ENCODE measurements at regions not wholly inside any gene's neighbourhood (a gene's known extent, or its start where the extent isn't known, plus 50 kb on each side); places are given as distances from the start of the nearest gene placed in this dataset.

DNA sequence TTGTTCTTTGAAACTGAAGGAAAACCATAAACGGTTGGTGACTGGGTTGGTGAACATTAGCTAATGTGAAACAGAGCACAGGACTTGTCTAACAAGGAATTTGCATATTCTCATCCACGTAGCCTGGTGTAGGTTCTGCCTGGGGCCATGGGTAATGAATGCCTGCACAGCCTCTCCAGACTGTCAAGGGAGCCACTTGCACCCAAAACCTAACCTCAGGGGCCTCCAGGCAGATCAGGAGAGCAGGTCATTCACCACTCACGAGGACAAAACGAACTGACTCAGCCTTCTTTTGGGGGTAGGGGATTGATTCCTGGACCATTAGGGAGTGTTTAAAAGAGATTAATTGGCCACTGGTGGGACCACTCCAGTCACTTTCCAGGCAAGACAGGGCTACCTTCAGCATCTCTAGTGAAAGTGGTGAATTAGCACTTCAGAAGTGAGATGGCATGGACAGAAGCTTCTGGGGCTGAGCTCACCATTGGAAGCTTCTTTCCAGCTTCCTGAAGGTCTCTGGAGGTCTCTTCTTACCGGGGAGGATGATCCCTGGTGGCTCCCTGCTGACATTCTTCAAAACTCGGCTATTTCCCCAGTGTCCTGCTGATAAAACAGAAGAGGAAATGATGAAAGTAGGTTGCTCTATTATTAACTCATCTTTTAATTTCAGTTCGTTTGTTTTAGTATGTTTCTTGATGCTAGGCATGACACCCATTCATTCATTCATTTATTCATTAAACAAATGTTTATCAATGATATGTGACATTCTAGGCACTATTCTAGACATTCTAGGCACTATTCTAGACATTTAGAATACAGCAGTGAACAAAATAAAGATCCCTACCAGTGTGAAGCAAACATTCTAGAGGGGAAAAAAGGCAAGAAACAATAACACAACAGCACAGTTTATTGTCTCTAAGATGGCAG lies 104.5 kb upstream of the LNX1 start:
- no peak for DNase-seq (ENCODE audit: insufficient read length, low spot score)
- TF ChIP-seq, protein P1, sequence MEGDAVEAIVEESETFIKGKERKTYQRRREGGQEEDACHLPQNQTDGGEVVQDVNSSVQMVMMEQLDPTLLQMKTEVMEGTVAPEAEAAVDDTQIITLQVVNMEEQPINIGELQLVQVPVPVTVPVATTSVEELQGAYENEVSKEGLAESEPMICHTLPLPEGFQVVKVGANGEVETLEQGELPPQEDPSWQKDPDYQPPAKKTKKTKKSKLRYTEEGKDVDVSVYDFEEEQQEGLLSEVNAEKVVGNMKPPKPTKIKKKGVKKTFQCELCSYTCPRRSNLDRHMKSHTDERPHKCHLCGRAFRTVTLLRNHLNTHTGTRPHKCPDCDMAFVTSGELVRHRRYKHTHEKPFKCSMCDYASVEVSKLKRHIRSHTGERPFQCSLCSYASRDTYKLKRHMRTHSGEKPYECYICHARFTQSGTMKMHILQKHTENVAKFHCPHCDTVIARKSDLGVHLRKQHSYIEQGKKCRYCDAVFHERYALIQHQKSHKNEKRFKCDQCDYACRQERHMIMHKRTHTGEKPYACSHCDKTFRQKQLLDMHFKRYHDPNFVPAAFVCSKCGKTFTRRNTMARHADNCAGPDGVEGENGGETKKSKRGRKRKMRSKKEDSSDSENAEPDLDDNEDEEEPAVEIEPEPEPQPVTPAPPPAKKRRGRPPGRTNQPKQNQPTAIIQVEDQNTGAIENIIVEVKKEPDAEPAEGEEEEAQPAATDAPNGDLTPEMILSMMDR (IDR thresholded peaks at IDR 0.05; ENCODE audit: insufficient read depth, missing control alignments): no peak
- FAIRE-seq: no peak

GRCh38 chr4:53694666-53695065 lies 103.4 kb upstream of the LNX1 start:
- no peak for FAIRE-seq
- DNase-seq (ENCODE audit: insufficient read length, low spot score): no peak
- TF ChIP-seq, protein P1 (IDR thresholded peaks at IDR 0.05; ENCODE audit: insufficient read depth, missing control alignments): no peak

DNA sequence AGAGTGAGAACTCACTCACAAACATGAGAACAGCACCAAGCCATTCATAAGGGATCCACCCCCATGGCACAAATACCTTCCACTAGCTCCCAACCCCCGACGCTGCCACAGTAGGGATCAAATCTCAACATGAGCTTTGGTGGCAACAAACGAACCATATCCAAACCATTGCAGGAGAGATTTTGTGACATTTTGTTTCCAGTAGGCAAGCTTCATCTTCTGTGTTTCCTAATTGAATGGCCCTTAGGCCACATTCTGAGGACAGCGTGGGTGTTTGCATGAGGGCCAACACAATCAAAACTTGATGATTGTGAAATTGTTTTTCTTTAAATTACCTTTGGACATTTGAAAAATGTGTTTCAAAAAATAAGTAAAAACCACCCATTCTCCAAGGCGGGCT lies 102.6 kb upstream of the LNX1 start:
- TF ChIP-seq, protein P1 (IDR thresholded peaks at IDR 0.05; ENCODE audit: insufficient read depth, missing control alignments): no peak
- DNase-seq (ENCODE audit: insufficient read length, low spot score) (no peak), FAIRE-seq (no peak)

DNA sequence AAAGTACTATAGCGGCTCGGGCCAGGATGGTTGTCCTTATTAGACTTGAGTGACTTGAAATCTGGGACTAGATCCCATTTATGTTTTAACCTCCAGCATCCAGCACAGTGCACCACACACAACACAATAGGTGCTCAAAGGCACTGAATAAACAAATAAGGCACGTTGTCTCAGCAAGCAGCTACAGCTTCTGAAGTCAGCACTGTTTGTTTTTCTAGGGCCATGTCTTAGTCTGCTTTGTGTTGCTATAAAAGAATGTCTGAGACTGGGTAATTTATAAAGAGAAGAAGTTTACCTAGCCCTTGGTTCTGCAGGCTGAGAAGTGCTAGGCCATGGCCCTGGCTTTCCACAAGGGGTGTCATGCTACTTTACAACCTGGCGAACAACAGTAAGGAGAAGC lies 102.1 kb upstream of the LNX1 start:
- DNase-seq (ENCODE audit: insufficient read length, low spot score): no peak
- no peak for FAIRE-seq
- TF ChIP-seq, protein P1 (IDR thresholded peaks at IDR 0.05; ENCODE audit: insufficient read depth, missing control alignments): no peak

DNA sequence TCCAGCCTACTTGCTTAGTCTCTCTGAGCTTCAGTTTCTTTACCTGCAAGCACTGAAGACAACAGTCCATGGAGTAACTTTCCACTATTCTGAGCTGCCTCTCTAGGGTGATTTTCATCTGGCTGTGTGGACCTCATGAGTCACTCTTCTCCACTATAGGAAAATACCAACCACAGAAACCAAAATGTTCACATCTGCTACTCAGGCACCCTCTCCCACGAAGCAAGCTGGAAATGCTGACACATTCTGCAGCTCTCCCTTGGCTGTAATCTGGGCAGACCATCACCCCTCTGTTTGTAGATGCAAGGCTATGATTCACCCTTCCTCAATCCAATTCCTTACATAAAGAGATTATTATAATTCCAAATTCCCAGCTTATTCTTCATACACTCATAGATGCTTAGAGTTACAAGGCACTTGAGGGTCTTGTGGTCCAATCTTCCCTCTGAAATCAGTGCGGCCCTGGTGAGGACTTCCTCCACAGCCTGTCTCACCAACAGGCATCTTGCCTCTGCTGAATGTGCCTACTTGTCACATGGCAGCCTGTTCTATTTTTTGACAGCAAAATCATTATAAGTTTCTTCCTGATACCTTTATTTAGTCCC lies 97.0 kb upstream of the LNX1 start:
- FAIRE-seq: no peak
- no peak for DNase-seq (ENCODE audit: insufficient read length, low spot score)
- TF ChIP-seq, protein P1 (IDR thresholded peaks at IDR 0.05; ENCODE audit: insufficient read depth, missing control alignments): no peak

GRCh38 chr4:53686521-53686920 lies 95.2 kb upstream of the LNX1 start:
- DNase-seq (ENCODE audit: insufficient read length, low spot score): no peak
- FAIRE-seq: no peak
- TF ChIP-seq, protein P1 (IDR thresholded peaks at IDR 0.05; ENCODE audit: insufficient read depth, missing control alignments): no peak

All from D721Med (cell line).